Muscle of arm (tissue), 1 donor: ENCODE measurements at regions not wholly inside any gene's neighbourhood (a gene's known extent, or its start where the extent isn't known, plus 50 kb on each side); places are given as distances from the start of the nearest gene placed in this dataset.
"Not testable (repeated sequence)": the region's sequence is repeated elsewhere in the genome, so short reads cannot be mapped to it uniquely, and the experiment has no call there.

ENCODE experiments used
- DNase-seq: peaks from one replicate; pipeline ENCODE4 v3.0.0-alpha.2; 2013

- no peak for DNase-seq
Measured at GRCh38 chr10:38209332-38209731, 115.2 kb downstream of the ZNF37A start.

- not testable (repeated sequence) for DNase-seq
Measured at GRCh38 chr10:38209748-38210147, 115.6 kb downstream of the ZNF37A start.

- DNase-seq, result no peak
Measured at GRCh38 chr10:38212460-38212859, 118.3 kb downstream of the ZNF37A start.

- no peak for DNase-seq
Measured at GRCh38 chr10:38226385-38226784, 132.2 kb downstream of the ZNF37A start.

- DNase-seq, result no peak
Measured at GRCh38 chr10:38228394-38228793, 134.3 kb downstream of the ZNF37A start.

- not testable (repeated sequence) for DNase-seq
Measured at GRCh38 chr10:38238479-38238878, 144.3 kb downstream of the ZNF37A start.

GRCh38 chr10:38242061-38242649 is 148.0 kb downstream of the ZNF37A start:
- DNase-seq, result not testable (repeated sequence)

GRCh38 chr10:38248113-38248512 is 154.0 kb downstream of the ZNF37A start:
- not testable (repeated sequence) for DNase-seq

- DNase-seq, result not testable (repeated sequence)
Measured at GRCh38 chr10:38252551-38252950, 158.4 kb downstream of the ZNF37A start.

- DNase-seq, result not testable (repeated sequence)
Measured at GRCh38 chr10:38267555-38267954, 173.4 kb downstream of the ZNF37A start.

GRCh38 chr10:38271031-38271430 is 176.9 kb downstream of the ZNF37A start:
- DNase-seq, result not testable (repeated sequence)

- not testable (repeated sequence) for DNase-seq
Measured at GRCh38 chr10:38274879-38275278, 180.7 kb downstream of the ZNF37A start.

GRCh38 chr10:38292560-38292959 is 198.4 kb downstream of the ZNF37A start:
- not testable (repeated sequence) for DNase-seq

- DNase-seq, result not testable (repeated sequence)
Measured at GRCh38 chr10:38310111-38310510, 216.0 kb downstream of the ZNF37A start.

GRCh38 chr10:38315090-38315805 is 221.1 kb downstream of the ZNF37A start:
- DNase-seq, result not testable (repeated sequence)

GRCh38 chr10:38321393-38321792 is 227.3 kb downstream of the ZNF37A start:
- not testable (repeated sequence) for DNase-seq

- DNase-seq, result not testable (repeated sequence)
Measured at GRCh38 chr10:38330306-38330705, 236.2 kb downstream of the ZNF37A start.

GRCh38 chr10:38331106-38331505 is 237.0 kb downstream of the ZNF37A start:
- DNase-seq, result not testable (repeated sequence)

- DNase-seq, result not testable (repeated sequence)
Measured at GRCh38 chr10:38333699-38334098, 239.6 kb downstream of the ZNF37A start.

GRCh38 chr10:38350645-38351044 is 256.5 kb downstream of the ZNF37A start:
- DNase-seq, result not testable (repeated sequence)

GRCh38 chr10:38354410-38354809 is 260.3 kb downstream of the ZNF37A start:
- not testable (repeated sequence) for DNase-seq

- peak; percentile 71 for DNase-seq
Measured at GRCh38 chr10:38355911-38356526, 261.9 kb downstream of the ZNF37A start.

- DNase-seq, result not testable (repeated sequence)
Measured at GRCh38 chr10:38356527-38356926, 262.4 kb downstream of the ZNF37A start.
